GM12892 (cell line): ENCODE measurements at regions not wholly inside any gene's neighbourhood (a gene's known extent, or its start where the extent isn't known, plus 50 kb on each side); places are given as distances from the start of the nearest gene placed in this dataset.

Experiments
- POLR2A ChIP-seq: IDR thresholded peaks from 2 replicates; pipeline ENCODE4 v1.6.1; 2011; ENCODE audit warnings: low read depth, low read length, control low read depth
- POLR2AphosphoS5 ChIP-seq: IDR thresholded peaks from 2 replicates; pipeline ENCODE4 v1.6.1; 2011; ENCODE audit warnings: low read depth, low read length, control low read depth

DNA sequence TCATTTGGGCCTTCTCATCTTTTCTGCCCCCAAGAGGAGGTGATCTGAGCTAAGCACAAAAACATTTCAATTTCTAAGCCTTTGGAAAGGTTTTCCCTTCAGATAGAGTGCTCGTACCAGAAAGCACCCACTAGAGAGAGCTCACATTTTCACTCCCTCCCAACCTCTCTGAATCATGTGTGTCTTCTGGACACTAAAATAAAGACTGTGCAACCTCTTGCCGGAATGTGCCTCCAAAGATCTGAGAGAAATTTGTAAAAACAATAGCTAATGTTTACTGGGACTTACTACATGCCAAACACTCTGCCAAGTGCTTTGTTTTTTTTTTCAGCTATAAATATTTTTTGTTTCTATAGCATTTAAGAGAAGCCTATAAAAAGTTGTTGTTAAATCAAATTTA lies 120.6 kb upstream of the LNX1 start:
- TF ChIP-seq POLR2A (no peak), POLR2AphosphoS5 (no peak)
